ENCODE measurements at regions not wholly inside any gene's neighbourhood (a gene's known extent, or its start where the extent isn't known, plus 50 kb on each side); places are given as distances from the start of the nearest gene placed in this dataset.

GRCh38 chr20:56981301-56981700, 285.1 kb downstream of the BMP7 start:
- TF ChIP-seq CTCF (IDR thresholded peaks at IDR 0.05; ENCODE audit: poor library complexity) (no peak), EZH2phosphoT487 (IDR thresholded peaks at IDR 0.05; ENCODE audit: low read depth, severe bottlenecking, unreplicated experiment) (no peak)
